C4-2B (cell line): ENCODE measurements at regions not wholly inside any gene's neighbourhood (a gene's known extent, or its start where the extent isn't known, plus 50 kb on each side); places are given as distances from the start of the nearest gene placed in this dataset.

ENCODE experiments used
- CTCF ChIP-seq: fragments of 450-650 bp; conservative IDR thresholded peaks from 2 replicates; pipeline ENCODE4 v1.5.1; 2017; ENCODE audit warnings: mild to moderate bottlenecking
- ZFX ChIP-seq: fragments of 450-650 bp; IDR thresholded peaks from 2 replicates; pipeline ENCODE4 v1.6.1; 2017

- TF ChIP-seq CTCF (no peak), ZFX (no peak)
These were observed 292.3 kb upstream of the GK2 start for GRCh38 chr4:79700356-79700755.
